WTC11 (cell line): ENCODE measurements at regions not wholly inside any gene's neighbourhood (a gene's known extent, or its start where the extent isn't known, plus 50 kb on each side); places are given as distances from the start of the nearest gene placed in this dataset.

Experiments used
- ATAC-seq: fragments of 200-7000 bp; cut with Tn5 transposase; 2 replicates; pipeline ENCODE4 v1.10.0; 2021; ENCODE audit warnings: mild to moderate bottlenecking, moderate library complexity
- CTCF ChIA-PET: fragments of 300-600 bp; sonication (Branson Sonifier 250); formaldehyde crosslinking; loops from one replicate; lab custom pipeline; 2021; ENCODE audit warnings: antibody characterized with exemption; lab: Charles Lee
- POLR2A ChIA-PET: fragments of 350-600 bp; sonication (Branson Sonifier 250); formaldehyde crosslinking; loops from one replicate; lab custom pipeline; 2021; ENCODE audit warnings: antibody characterized with exemption; lab: Charles Lee
- DNase-seq: peaks from one replicate; pipeline ENCODE4 v3.0.0; 2021; ENCODE audit warnings: low spot score
- H3K27ac Mint-ChIP-seq: 2 replicates; pipeline ENCODE4 v1.8.0; 2021; ENCODE audit warnings: mixed read lengths
- H3K27me3 Mint-ChIP-seq: 2 replicates; pipeline ENCODE4 v1.8.0; 2021; ENCODE audit warnings: low read depth, mild to moderate bottlenecking, moderate library complexity, mixed read lengths
- H3K36me3 Mint-ChIP-seq: 2 replicates; pipeline ENCODE4 v1.8.0; 2021; ENCODE audit warnings: mixed read lengths
- H3K4me1 Mint-ChIP-seq: 2 replicates; pipeline ENCODE4 v1.8.0; 2022; ENCODE audit warnings: mixed read lengths
- H3K4me3 Mint-ChIP-seq: 2 replicates; pipeline ENCODE4 v1.8.0; 2021; ENCODE audit warnings: mild to moderate bottlenecking, moderate library complexity, mixed read lengths
- H3K9me3 Mint-ChIP-seq: 2 replicates; pipeline ENCODE4 v1.8.0; 2021; ENCODE audit warnings: mixed read lengths
- CBFB ChIP-seq: sonication (generic); formaldehyde crosslinking; IDR thresholded peaks from 2 replicates; pipeline ENCODE4 v1.8.1; 2022; ENCODE audit warnings: mild to moderate bottlenecking, low read depth, missing genetic modification reagents
- CTCF ChIP-seq: fragments of 200-600 bp; IDR thresholded peaks from 2 replicates; pipeline ENCODE4 v1.8.0; 2022; ENCODE audit warnings: antibody characterized with exemption
- ESRRA ChIP-seq: sonication (generic); formaldehyde crosslinking; IDR thresholded peaks from 2 replicates; pipeline ENCODE4 v1.8.1; 2022; ENCODE audit warnings: mild to moderate bottlenecking, missing genetic modification reagents, borderline replicate concordance
- FOXK1 ChIP-seq: sonication (generic); formaldehyde crosslinking; IDR thresholded peaks from 2 replicates; pipeline ENCODE4 v1.8.0; 2022; ENCODE audit warnings: mild to moderate bottlenecking, moderate library complexity, missing genetic modification reagents
- FOXP1 ChIP-seq: sonication (generic); formaldehyde crosslinking; IDR thresholded peaks from 2 replicates; pipeline ENCODE4 v1.8.0; 2022; ENCODE audit warnings: missing genetic modification reagents, mild to moderate bottlenecking, moderate library complexity, borderline replicate concordance
- GABPB1 ChIP-seq: sonication (generic); formaldehyde crosslinking; IDR thresholded peaks from 2 replicates; pipeline ENCODE4 v1.8.1; 2023; ENCODE audit warnings: mild to moderate bottlenecking, missing genetic modification reagents
- IRF2 ChIP-seq: sonication (generic); formaldehyde crosslinking; IDR thresholded peaks from 2 replicates; pipeline ENCODE4 v1.8.0; 2022; ENCODE audit warnings: low read depth, missing genetic modification reagents, borderline replicate concordance
- JAZF1 ChIP-seq: fragments of 250-450 bp; sonication (Bioruptor Pico); IDR thresholded peaks from 2 replicates; pipeline ENCODE4 v1.9.0; 2021; ENCODE audit warnings: moderate library complexity, mild to moderate bottlenecking, inconsistent platforms
- OVOL2 ChIP-seq: fragments of 250-450 bp; sonication (Bioruptor Pico); IDR thresholded peaks from 2 replicates; pipeline ENCODE4 v1.9.0; 2021; ENCODE audit warnings: mild to moderate bottlenecking, borderline replicate concordance
- PREB ChIP-seq: sonication (generic); formaldehyde crosslinking; IDR thresholded peaks from 2 replicates; pipeline ENCODE4 v1.8.1; 2022; ENCODE audit warnings: mild to moderate bottlenecking, missing genetic modification reagents, moderate library complexity, borderline replicate concordance
- SMAD3 ChIP-seq: sonication (generic); formaldehyde crosslinking; IDR thresholded peaks from 2 replicates; pipeline ENCODE4 v1.8.0; 2022; ENCODE audit warnings: missing genetic modification reagents, mild to moderate bottlenecking, borderline replicate concordance
- SOX15 ChIP-seq: fragments of 250-450 bp; sonication (Bioruptor Pico); IDR thresholded peaks from 2 replicates; pipeline ENCODE4 v1.9.0; 2021; ENCODE audit warnings: mild to moderate bottlenecking
- STAT6 ChIP-seq: sonication (generic); formaldehyde crosslinking; conservative IDR thresholded peaks from 2 replicates; pipeline ENCODE4 v1.8.1; 2023; ENCODE audit warnings: mild to moderate bottlenecking, low read depth, missing genetic modification reagents, moderate library complexity
- TEAD1 ChIP-seq: sonication (generic); formaldehyde crosslinking; IDR thresholded peaks from 2 replicates; pipeline ENCODE4 v1.8.0; 2022; ENCODE audit warnings: mild to moderate bottlenecking, missing genetic modification reagents
- ZNF396 ChIP-seq: fragments of 250-450 bp; sonication (Bioruptor Pico); IDR thresholded peaks from 2 replicates; pipeline ENCODE4 v1.8.0; 2021; ENCODE audit warnings: mild to moderate bottlenecking, moderate library complexity, borderline replicate concordance
- ZNF416 ChIP-seq: fragments of 250-450 bp; sonication (Bioruptor Pico); IDR thresholded peaks from 2 replicates; pipeline ENCODE4 v1.9.0; 2021; ENCODE audit warnings: mild to moderate bottlenecking, inconsistent platforms
- ZNF532 ChIP-seq: fragments of 250-450 bp; sonication (Bioruptor Pico); IDR thresholded peaks from 2 replicates; pipeline ENCODE4 v1.9.0; 2021; ENCODE audit warnings: mild to moderate bottlenecking, borderline replicate concordance
- TF ChIP-seq, protein P1 (sequence below): sonication (generic); formaldehyde crosslinking; IDR thresholded peaks from 2 replicates; pipeline ENCODE4 v1.8.1; 2023; ENCODE audit warnings: mild to moderate bottlenecking, moderate library complexity, missing genetic modification reagents
- TF ChIP-seq, protein P2 (sequence below): sonication (generic); formaldehyde crosslinking; IDR thresholded peaks from 2 replicates; pipeline ENCODE4 v1.8.1; 2022; ENCODE audit warnings: low read depth, mild to moderate bottlenecking, moderate library complexity, missing genetic modification reagents, borderline replicate concordance
- TF ChIP-seq, protein P3 (sequence below): sonication (generic); formaldehyde crosslinking; IDR thresholded peaks from 2 replicates; pipeline ENCODE4 v1.8.1; 2023; ENCODE audit warnings: mild to moderate bottlenecking, missing genetic modification reagents, borderline replicate concordance

- TF ChIP-seq, protein P1, sequence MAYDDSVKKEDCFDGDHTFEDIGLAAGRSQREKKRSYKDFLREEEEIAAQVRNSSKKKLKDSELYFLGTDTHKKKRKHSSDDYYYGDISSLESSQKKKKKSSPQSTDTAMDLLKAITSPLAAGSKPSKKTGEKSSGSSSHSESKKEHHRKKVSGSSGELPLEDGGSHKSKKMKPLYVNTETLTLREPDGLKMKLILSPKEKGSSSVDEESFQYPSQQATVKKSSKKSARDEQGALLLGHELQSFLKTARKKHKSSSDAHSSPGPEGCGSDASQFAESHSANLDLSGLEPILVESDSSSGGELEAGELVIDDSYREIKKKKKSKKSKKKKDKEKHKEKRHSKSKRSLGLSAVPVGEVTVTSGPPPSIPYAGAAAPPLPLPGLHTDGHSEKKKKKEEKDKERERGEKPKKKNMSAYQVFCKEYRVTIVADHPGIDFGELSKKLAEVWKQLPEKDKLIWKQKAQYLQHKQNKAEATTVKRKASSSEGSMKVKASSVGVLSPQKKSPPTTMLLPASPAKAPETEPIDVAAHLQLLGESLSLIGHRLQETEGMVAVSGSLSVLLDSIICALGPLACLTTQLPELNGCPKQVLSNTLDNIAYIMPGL (CRISPR knock-in tag) = no peak
- TF ChIP-seq STAT6 (CRISPR knock-in tag) (no peak), FOXP1 (CRISPR knock-in tag) (no peak), IRF2 (CRISPR knock-in tag) (no peak), CBFB (CRISPR knock-in tag) (no peak), ZNF416 (CRISPR knock-in tag) (no peak), SOX15 (CRISPR knock-in tag) (no peak), GABPB1 (CRISPR knock-in tag) (no peak), OVOL2 (CRISPR knock-in tag) (no peak), CTCF (no peak), TEAD1 (no peak), ZNF396 (CRISPR knock-in tag) (no peak), SMAD3 (CRISPR knock-in tag) (no peak)
These were observed 362.7 kb upstream of the SLC8A1 start (continued) for GRCh38 chr2:40814616-40815015.

- Mint-ChIP-seq H3K9me3 (no peaks in the 10 kb centered on the region), H3K4me3 (no peak overlapping the region), H3K36me3 (no peaks in the 10 kb centered on the region), H3K4me1 (no peaks in the 10 kb centered on the region), H3K27me3 (no peaks in the 10 kb centered on the region), H3K27ac (no peak overlapping the region)
- ChIA-PET CTCF (interaction anchor here (1.0 kb wide), 1 partner anchor 907 kb away, joined by 3 read pairs; no protein-coding TSS in a partner anchor), POLR2A (no interaction called here)
- ATAC-seq = no peak
- no peak for DNase-seq
- TF ChIP-seq, protein P2, sequence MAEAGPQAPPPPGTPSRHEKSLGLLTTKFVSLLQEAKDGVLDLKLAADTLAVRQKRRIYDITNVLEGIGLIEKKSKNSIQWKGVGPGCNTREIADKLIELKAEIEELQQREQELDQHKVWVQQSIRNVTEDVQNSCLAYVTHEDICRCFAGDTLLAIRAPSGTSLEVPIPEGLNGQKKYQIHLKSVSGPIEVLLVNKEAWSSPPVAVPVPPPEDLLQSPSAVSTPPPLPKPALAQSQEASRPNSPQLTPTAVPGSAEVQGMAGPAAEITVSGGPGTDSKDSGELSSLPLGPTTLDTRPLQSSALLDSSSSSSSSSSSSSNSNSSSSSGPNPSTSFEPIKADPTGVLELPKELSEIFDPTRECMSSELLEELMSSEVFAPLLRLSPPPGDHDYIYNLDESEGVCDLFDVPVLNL = no peak
- TF ChIP-seq PREB (CRISPR knock-in tag) (no peak), CBFB (CRISPR knock-in tag) (no peak), ESRRA (CRISPR knock-in tag) (no peak), ZNF532 (CRISPR knock-in tag) (no peak), ZNF396 (CRISPR knock-in tag) (no peak), JAZF1 (CRISPR knock-in tag) (no peak), FOXK1 (no peak)
- TF ChIP-seq, protein P3, sequence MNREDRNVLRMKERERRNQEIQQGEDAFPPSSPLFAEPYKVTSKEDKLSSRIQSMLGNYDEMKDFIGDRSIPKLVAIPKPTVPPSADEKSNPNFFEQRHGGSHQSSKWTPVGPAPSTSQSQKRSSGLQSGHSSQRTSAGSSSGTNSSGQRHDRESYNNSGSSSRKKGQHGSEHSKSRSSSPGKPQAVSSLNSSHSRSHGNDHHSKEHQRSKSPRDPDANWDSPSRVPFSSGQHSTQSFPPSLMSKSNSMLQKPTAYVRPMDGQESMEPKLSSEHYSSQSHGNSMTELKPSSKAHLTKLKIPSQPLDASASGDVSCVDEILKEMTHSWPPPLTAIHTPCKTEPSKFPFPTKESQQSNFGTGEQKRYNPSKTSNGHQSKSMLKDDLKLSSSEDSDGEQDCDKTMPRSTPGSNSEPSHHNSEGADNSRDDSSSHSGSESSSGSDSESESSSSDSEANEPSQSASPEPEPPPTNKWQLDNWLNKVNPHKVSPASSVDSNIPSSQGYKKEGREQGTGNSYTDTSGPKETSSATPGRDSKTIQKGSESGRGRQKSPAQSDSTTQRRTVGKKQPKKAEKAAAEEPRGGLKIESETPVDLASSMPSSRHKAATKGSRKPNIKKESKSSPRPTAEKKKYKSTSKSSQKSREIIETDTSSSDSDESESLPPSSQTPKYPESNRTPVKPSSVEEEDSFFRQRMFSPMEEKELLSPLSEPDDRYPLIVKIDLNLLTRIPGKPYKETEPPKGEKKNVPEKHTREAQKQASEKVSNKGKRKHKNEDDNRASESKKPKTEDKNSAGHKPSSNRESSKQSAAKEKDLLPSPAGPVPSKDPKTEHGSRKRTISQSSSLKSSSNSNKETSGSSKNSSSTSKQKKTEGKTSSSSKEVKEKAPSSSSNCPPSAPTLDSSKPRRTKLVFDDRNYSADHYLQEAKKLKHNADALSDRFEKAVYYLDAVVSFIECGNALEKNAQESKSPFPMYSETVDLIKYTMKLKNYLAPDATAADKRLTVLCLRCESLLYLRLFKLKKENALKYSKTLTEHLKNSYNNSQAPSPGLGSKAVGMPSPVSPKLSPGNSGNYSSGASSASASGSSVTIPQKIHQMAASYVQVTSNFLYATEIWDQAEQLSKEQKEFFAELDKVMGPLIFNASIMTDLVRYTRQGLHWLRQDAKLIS (CRISPR knock-in tag) = no peak
These were observed 368.4 kb upstream of the SLC8A1 start for GRCh38 chr2:40820319-40820718.
